Effector memory CD4-positive, alpha-beta T cell (primary cell): ENCODE measurements at regions not wholly inside any gene's neighbourhood (a gene's known extent, or its start where the extent isn't known, plus 50 kb on each side); places are given as distances from the start of the nearest gene placed in this dataset.

Experiments
- DNase-seq, 3 donors: peaks; one replicate each; pipeline ENCODE4 v3.0.0-alpha.2; 2020
- H3K27ac ChIP-seq: 2 replicates; pipeline ENCODE4 v1.7.0; 2013; ENCODE audit warnings: mild to moderate bottlenecking, low read length, moderate library complexity; ENCODE audit not compliant: insufficient read depth, poor library complexity, severe bottlenecking
- H3K27me3 ChIP-seq: replicated peaks from 2 replicates; pipeline ENCODE4 v1.7.0; 2013; ENCODE audit warnings: mild to moderate bottlenecking, low read length; ENCODE audit not compliant: insufficient read depth, control insufficient read depth, poor library complexity, severe bottlenecking
- H3K36me3 ChIP-seq: 2 replicates; pipeline ENCODE4 v1.7.0; 2013; ENCODE audit warnings: mild to moderate bottlenecking, low read length, moderate library complexity; ENCODE audit not compliant: control insufficient read depth, insufficient read depth
- H3K4me1 ChIP-seq: 2 replicates; pipeline ENCODE4 v1.7.0; 2013; ENCODE audit warnings: low read length, mild to moderate bottlenecking; ENCODE audit not compliant: control insufficient read depth, insufficient read depth, poor library complexity, severe bottlenecking
- H3K4me3 ChIP-seq: 2 replicates; pipeline ENCODE4 v1.7.0; 2013; ENCODE audit warnings: low read length, low read depth, mild to moderate bottlenecking; ENCODE audit not compliant: insufficient read depth, poor library complexity, severe bottlenecking
- H3K9me3 ChIP-seq: 2 replicates; pipeline ENCODE4 v1.7.0; 2013; ENCODE audit warnings: mild to moderate bottlenecking, low read length, moderate library complexity; ENCODE audit not compliant: control insufficient read depth

- no peaks in the 10 kb centered on the region for H3K9me3 ChIP-seq
- no peak for DNase-seq
- H3K36me3 ChIP-seq: no peaks in the 10 kb centered on the region
- no peak overlapping the region for H3K4me3 ChIP-seq
- H3K27ac ChIP-seq: no peak overlapping the region
- H3K4me1 ChIP-seq: no peaks in the 10 kb centered on the region
- H3K27me3 ChIP-seq: peaks cover 3% of the 10 kb centered on the region
Observed at GRCh38 chr15:62218841-62219240, 53.8 kb upstream of the C2CD4B start.

DNA sequence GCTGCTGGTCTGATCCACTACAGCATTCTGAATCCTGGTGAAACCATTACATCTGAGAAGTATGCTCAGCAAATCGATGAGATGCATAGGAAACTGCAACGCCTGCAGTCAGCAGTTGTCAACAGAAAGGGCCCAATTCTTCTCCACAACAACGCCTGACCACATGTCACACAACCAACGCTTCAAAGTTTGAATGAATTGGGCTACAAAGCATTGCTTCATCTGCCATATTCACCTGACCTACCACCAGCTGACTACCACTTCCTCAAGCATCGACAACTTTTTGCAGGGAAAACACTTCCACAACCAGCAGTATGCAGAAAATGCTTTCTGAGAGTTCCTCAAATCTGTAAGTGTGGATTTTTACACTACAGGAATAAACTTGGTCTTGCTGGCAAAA is 54.7 kb upstream of the C2CD4B start:
- Histone ChIP-seq H3K4me1 (no peaks in the 10 kb centered on the region), H3K4me3 (no peak overlapping the region), H3K27me3 (peaks cover 3% of the 10 kb centered on the region), H3K9me3 (no peaks in the 10 kb centered on the region), H3K36me3 (no peaks in the 10 kb centered on the region), H3K27ac (no peak overlapping the region)
- DNase-seq: no peak

GRCh38 chr15:62223020-62223419 is 57.9 kb upstream of the C2CD4B start:
- Histone ChIP-seq H3K9me3 (no peaks in the 10 kb centered on the region), H3K36me3 (no peaks in the 10 kb centered on the region), H3K27ac (no peak overlapping the region), H3K4me3 (no peak overlapping the region), H3K27me3 (peaks cover 3% of the 10 kb centered on the region), H3K4me1 (no peaks in the 10 kb centered on the region)
- DNase-seq: no peak

- Histone ChIP-seq H3K4me3 (no peak overlapping the region), H3K36me3 (no peaks in the 10 kb centered on the region), H3K4me1 (no peaks in the 10 kb centered on the region), H3K27ac (no peak overlapping the region), H3K27me3 (no peaks in the 10 kb centered on the region), H3K9me3 (no peaks in the 10 kb centered on the region)
- DNase-seq: no peak
Observed at GRCh38 chr15:62228604-62229003, 63.5 kb upstream of the C2CD4B start.

DNA sequence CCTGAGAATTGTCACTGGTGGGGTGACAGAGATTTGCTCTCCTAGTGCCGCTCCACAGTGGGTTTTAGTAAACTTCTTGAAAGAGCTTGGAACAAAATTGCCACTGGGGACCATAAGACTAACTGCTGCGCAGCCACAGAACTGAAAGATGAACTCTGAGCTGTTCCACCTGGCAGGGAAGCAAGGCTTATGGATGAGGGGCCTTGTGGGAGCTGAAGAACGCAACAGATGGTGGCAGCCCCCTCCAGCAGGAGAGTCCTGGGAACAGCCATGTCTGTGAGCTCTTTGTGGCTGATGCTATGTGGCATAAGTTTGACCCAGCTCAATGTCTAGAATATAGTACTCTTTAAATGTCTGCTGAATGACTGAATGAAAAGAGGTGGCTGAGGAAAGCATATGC is 66.8 kb upstream of the C2CD4B start:
- Histone ChIP-seq H3K4me3 (no peak overlapping the region), H3K27ac (no peak overlapping the region)
- no peak for DNase-seq

GRCh38 chr15:62240121-62241096 is 75.3 kb upstream of the C2CD4B start:
- Histone ChIP-seq H3K36me3 (no peaks in the 10 kb centered on the region), H3K9me3 (no peaks in the 10 kb centered on the region), H3K27me3 (no peaks in the 10 kb centered on the region), H3K4me1 (no peaks in the 10 kb centered on the region), H3K4me3 (no peak overlapping the region), H3K27ac (no peak overlapping the region)
- no peak for DNase-seq

More for the DNA sequence above, 66.8 kb upstream of the C2CD4B start:
- Histone ChIP-seq H3K27me3 (no peaks in the 10 kb centered on the region), H3K9me3 (no peaks in the 10 kb centered on the region), H3K4me1 (no peaks in the 10 kb centered on the region), H3K36me3 (no peaks in the 10 kb centered on the region)

DNA sequence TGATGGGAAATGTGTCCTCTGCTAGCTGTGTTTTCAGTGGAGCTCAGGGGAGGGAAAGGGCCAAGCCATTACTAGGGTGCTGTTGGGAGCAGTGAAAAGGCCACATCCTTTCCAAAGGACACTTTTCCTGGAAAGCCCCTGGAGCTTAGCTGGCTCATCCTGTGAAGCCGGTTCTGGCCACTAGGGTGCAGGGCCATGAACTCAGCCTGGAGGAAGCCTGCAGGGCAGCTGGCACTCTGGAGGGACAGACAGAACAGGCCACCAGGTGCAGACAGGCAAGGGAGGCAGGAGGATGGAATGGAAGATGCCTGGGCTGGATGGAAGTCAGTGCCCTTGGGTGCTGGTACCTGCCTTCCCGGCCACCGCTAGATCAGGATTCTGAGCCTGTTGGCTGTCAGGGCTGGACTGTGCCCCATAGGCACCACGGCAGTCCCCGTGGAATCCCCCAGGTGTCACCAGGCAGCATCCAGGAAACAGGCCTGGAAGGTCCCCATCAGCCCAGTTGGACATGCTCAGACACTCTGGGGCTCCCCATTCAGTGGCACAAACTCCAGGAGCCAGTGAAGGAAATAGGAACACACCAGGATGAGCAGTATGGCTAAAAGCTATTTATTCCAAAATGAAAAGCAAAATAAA is 76.2 kb upstream of the C2CD4B start:
- no peak for DNase-seq
- Histone ChIP-seq H3K36me3 (no peaks in the 10 kb centered on the region), H3K4me1 (no peaks in the 10 kb centered on the region), H3K9me3 (no peaks in the 10 kb centered on the region), H3K27me3 (no peaks in the 10 kb centered on the region), H3K4me3 (no peak overlapping the region), H3K27ac (no peak overlapping the region)

DNA sequence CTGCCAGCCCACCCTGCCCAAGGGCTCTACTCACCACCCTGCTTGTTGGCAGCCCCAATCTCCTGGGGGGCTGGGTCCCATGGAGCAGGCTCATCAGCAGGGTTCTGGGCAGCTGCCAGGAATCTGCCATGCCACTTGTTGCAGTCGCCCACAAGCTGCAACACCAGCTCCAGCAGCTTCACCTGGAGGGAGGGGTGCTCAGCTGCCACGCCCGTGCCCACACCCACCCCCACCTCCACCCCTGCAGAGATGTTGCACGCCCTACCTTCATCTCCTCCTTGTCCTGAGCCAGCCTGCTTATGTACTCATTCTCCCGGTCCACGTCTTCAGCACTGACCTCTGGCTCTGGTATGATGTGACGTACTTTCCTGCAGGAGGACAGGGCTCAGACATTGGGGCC is 77.9 kb upstream of the C2CD4B start:
- H3K9me3 ChIP-seq: no peaks in the 10 kb centered on the region
- DNase-seq: no peak
- no peaks in the 10 kb centered on the region for H3K36me3 ChIP-seq
- no peaks in the 10 kb centered on the region for H3K27me3 ChIP-seq
- no peak overlapping the region for H3K27ac ChIP-seq
- no peak overlapping the region for H3K4me3 ChIP-seq
- H3K4me1 ChIP-seq: no peaks in the 10 kb centered on the region

DNA sequence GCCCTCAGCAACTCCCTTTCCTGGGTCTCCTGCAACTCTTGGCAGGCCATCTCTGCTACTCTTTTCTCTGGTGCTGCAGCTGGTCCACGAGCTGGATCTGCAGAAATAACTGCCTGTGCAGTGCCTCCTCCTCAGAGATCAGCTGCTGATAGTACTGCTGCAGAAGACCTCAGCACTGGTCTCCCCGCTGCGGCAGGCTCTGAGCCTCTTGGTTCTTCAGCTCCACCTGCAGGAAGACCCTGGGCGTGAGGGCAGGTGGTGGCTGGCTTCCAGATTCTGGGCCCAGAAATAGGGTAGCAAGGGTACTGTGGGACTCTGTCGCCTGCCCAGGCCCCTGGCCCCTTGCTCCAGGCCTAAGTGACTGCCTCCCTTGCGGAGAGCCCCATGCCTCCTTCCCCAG is 79.7 kb upstream of the C2CD4B start:
- no peaks in the 10 kb centered on the region for H3K9me3 ChIP-seq
- H3K27ac ChIP-seq: no peak overlapping the region
- H3K36me3 ChIP-seq: no peaks in the 10 kb centered on the region
- H3K27me3 ChIP-seq: no peaks in the 10 kb centered on the region
- H3K4me3 ChIP-seq: no peak overlapping the region
- DNase-seq: no peak
- no peaks in the 10 kb centered on the region for H3K4me1 ChIP-seq

- Histone ChIP-seq H3K36me3 (no peaks in the 10 kb centered on the region), H3K4me1 (no peaks in the 10 kb centered on the region), H3K4me3 (no peak overlapping the region), H3K27ac (no peak overlapping the region), H3K9me3 (no peaks in the 10 kb centered on the region), H3K27me3 (no peaks in the 10 kb centered on the region)
- DNase-seq: no peak
Observed at GRCh38 chr15:62248277-62248984, 83.3 kb upstream of the C2CD4B start.
